H1 (cell line): ENCODE measurements at regions not wholly inside any gene's neighbourhood (a gene's known extent, or its start where the extent isn't known, plus 50 kb on each side); places are given as distances from the start of the nearest gene placed in this dataset.

Experiments
- CTCF ChIA-PET: fragments of 300-600 bp; sonication (Branson Sonifier 250); formaldehyde crosslinking; loops from one replicate; lab custom pipeline; 2021; ENCODE audit not compliant: partially characterized antibody; lab: Charles Lee
- POLR2A ChIA-PET: fragments of 300-600 bp; sonication (Branson Sonifier 250); formaldehyde crosslinking; loops from one replicate; lab custom pipeline; 2021; ENCODE audit warnings: inconsistent platforms; ENCODE audit not compliant: partially characterized antibody; lab: Charles Lee
- DNase-seq, 2 experiments: peaks; one replicate each; pipeline versions ENCODE4 v3.0.0 to v3.0.0-alpha.2; 2010 to 2022; ENCODE audit warnings: low spot score in 2 of 2, low read depth in 1 of 2, mixed read lengths in 1 of 2
- FAIRE-seq: peaks from 2 replicates; lab custom pipeline; 2011; peaks lifted over from hg19 to GRCh38; lab: Jason Lieb, UNC
- H2AFZ ChIP-seq: 2 replicates; pipeline ENCODE4 v1.8.1; 2012; ENCODE audit warnings: low read length, inconsistent platforms
- H2AK5ac ChIP-seq: 2 replicates; pipeline ENCODE4 v1.6.1; 2013; ENCODE audit warnings: low read depth, low read length
- H2BK120ac ChIP-seq: replicated peaks from 2 replicates; pipeline ENCODE3; 2013; ENCODE audit warnings: low read depth, low read length, inconsistent platforms
- H2BK12ac ChIP-seq: 2 replicates; pipeline ENCODE4 v1.6.1; 2013; ENCODE audit warnings: low read depth, low read length
- H2BK15ac ChIP-seq: 2 replicates; pipeline ENCODE4 v1.6.1; 2013; ENCODE audit warnings: low read length
- H2BK20ac ChIP-seq: 2 replicates; pipeline ENCODE4 v1.6.1; 2013; ENCODE audit warnings: low read length
- H2BK5ac ChIP-seq: 2 replicates; pipeline ENCODE4 v1.6.1; 2013; ENCODE audit warnings: low read depth, low read length
- H3K14ac ChIP-seq: 2 replicates; pipeline ENCODE4 v1.6.1; 2013; ENCODE audit warnings: inconsistent platforms; ENCODE audit not compliant: insufficient read length
- H3K18ac ChIP-seq: 2 replicates; pipeline ENCODE4 v1.6.1; 2013; ENCODE audit warnings: low read length; ENCODE audit errors: extremely low read depth
- H3K23ac ChIP-seq: 2 replicates; pipeline ENCODE4 v1.6.1; 2013; ENCODE audit warnings: inconsistent platforms; ENCODE audit not compliant: insufficient read length
- H3K23me2 ChIP-seq: 2 replicates; pipeline ENCODE4 v1.6.1; 2013; ENCODE audit warnings: low read depth, low read length
- H3K27ac ChIP-seq: 2 replicates; pipeline ENCODE4 v1.6.1; 2011; ENCODE audit warnings: low read depth, low read length, inconsistent platforms
- H3K27me3 ChIP-seq, 4 experiments: replicated peaks in 1 of 4; 1 replicate in 1 of 4; 2 replicates in 3 of 4; pipeline versions ENCODE4 v1.6.1 to v1.8.1; 2011 to 2013; ENCODE audit warnings: low read length in 3 of 4, mild to moderate bottlenecking in 3 of 4, inconsistent platforms in 2 of 4, mixed read lengths in 2 of 4, moderate library complexity in 1 of 4; ENCODE audit not compliant: control insufficient read depth in 3 of 4, insufficient read depth in 3 of 4; ENCODE audit errors: extremely low read depth in 1 of 4
- H3K36me3 ChIP-seq, 4 experiments: 2 replicates each; pipeline versions ENCODE4 v1.6.1 to v1.8.1; 2011 to 2013; ENCODE audit warnings: mild to moderate bottlenecking in 4 of 4, low read length in 3 of 4, moderate library complexity in 2 of 4, control low read depth in 1 of 4, inconsistent platforms in 1 of 4; ENCODE audit not compliant: insufficient read depth in 4 of 4, control insufficient read depth in 2 of 4
- H3K4ac ChIP-seq: replicated peaks from 2 replicates; pipeline ENCODE3; 2013; ENCODE audit warnings: low read length, low read depth, mixed read lengths, inconsistent platforms; ENCODE audit not compliant: insufficient read length
- H3K4me1 ChIP-seq, 4 experiments: replicated peaks in 1 of 4; 1 replicate in 1 of 4; 2 replicates in 3 of 4; pipeline versions ENCODE4 v1.6.1 to v1.8.1; 2011 to 2013; ENCODE audit warnings: low read length in 3 of 4, inconsistent platforms in 2 of 4, mixed read lengths in 1 of 4; ENCODE audit not compliant: insufficient read depth in 4 of 4, control insufficient read depth in 3 of 4
- H3K4me2 ChIP-seq, 2 experiments: 2 replicates each; pipeline versions ENCODE4 v1.6.1 to v1.8.1; 2011 to 2013; ENCODE audit warnings: low read depth in 2 of 2, low read length in 2 of 2, control low read depth in 1 of 2, inconsistent platforms in 1 of 2, mild to moderate bottlenecking in 1 of 2; ENCODE audit not compliant: insufficient read depth in 1 of 2
- H3K4me3 ChIP-seq, 4 experiments: fragments of 200-600, 300-600 bp in 1 of 4; sonication (generic), shearing (Covaris generic), sonication (Bioruptor Twin) in 1 of 4; 2 replicates each; pipeline versions ENCODE4 v1.5.1 to v1.8.1; 2011 to 2016; ENCODE audit warnings: low read length in 4 of 4, low read depth in 3 of 4, control low read depth in 2 of 4, inconsistent platforms in 2 of 4, mild to moderate bottlenecking in 2 of 4, mixed read lengths in 1 of 4, moderate library complexity in 1 of 4; ENCODE audit not compliant: insufficient read depth in 2 of 4; ENCODE audit errors: extremely low read depth in 1 of 4
- H3K56ac ChIP-seq: replicated peaks from 2 replicates; pipeline ENCODE3; 2013; ENCODE audit warnings: low read depth, mild to moderate bottlenecking, mixed read lengths, low read length, inconsistent platforms; ENCODE audit not compliant: insufficient read length
- H3K79me1 ChIP-seq: 2 replicates; pipeline ENCODE4 v1.6.1; 2013; ENCODE audit warnings: low read depth, low read length, control low read depth
- H3K79me2 ChIP-seq, 2 experiments: 2 replicates each; pipeline versions ENCODE4 v1.6.1 to v1.8.1; 2012 to 2013; ENCODE audit warnings: low read length in 2 of 2, mild to moderate bottlenecking in 2 of 2, inconsistent platforms in 1 of 2; ENCODE audit not compliant: insufficient read depth in 2 of 2, control insufficient read depth in 1 of 2
- H3K9ac ChIP-seq, 4 experiments: replicated peaks in 1 of 4; 1 replicate in 1 of 4; 2 replicates in 3 of 4; pipeline versions ENCODE4 v1.6.1 to v1.8.1; 2011 to 2013; ENCODE audit warnings: low read depth in 3 of 4, low read length in 3 of 4, control low read depth in 2 of 4, mild to moderate bottlenecking in 2 of 4, moderate library complexity in 2 of 4, inconsistent platforms in 1 of 4; ENCODE audit errors: extremely low read depth in 1 of 4
- H3K9me3 ChIP-seq, 2 experiments: 2 replicates each; pipeline versions ENCODE4 v1.6.1 to v1.8.1; 2012 to 2013; ENCODE audit warnings: mild to moderate bottlenecking in 2 of 2, moderate library complexity in 2 of 2, control low read depth in 1 of 2, inconsistent platforms in 1 of 2, low read depth in 1 of 2, low read length in 1 of 2, mixed read lengths in 1 of 2; ENCODE audit not compliant: insufficient read depth in 2 of 2
- H4K20me1 ChIP-seq, 2 experiments: replicated peaks in 1 of 2; 2 replicates each; pipeline versions ENCODE3 to v1.8.1; 2011 to 2013; ENCODE audit warnings: inconsistent platforms in 2 of 2, low read length in 2 of 2, mild to moderate bottlenecking in 1 of 2; ENCODE audit not compliant: insufficient read depth in 2 of 2, control insufficient read depth in 1 of 2
- H4K5ac ChIP-seq: 2 replicates; pipeline ENCODE4 v1.6.1; 2013; ENCODE audit warnings: low read length, low read depth, mixed read lengths, inconsistent platforms; ENCODE audit not compliant: insufficient read length
- H4K8ac ChIP-seq: 2 replicates; pipeline ENCODE4 v1.8.0; 2013; ENCODE audit warnings: mild to moderate bottlenecking, moderate library complexity, low read length, inconsistent platforms; ENCODE audit not compliant: insufficient read depth; ENCODE audit errors: extremely low read depth
- H4K91ac ChIP-seq: replicated peaks from 2 replicates; pipeline ENCODE3; 2013; ENCODE audit warnings: low read length, mixed read lengths, inconsistent platforms; ENCODE audit not compliant: insufficient read length
- BCL11A ChIP-seq, 2 experiments: IDR thresholded peaks; one replicate each; pipeline ENCODE4 v1.6.1; 2011; ENCODE audit warnings: low read depth in 2 of 2, low read length in 2 of 2, mild to moderate bottlenecking in 2 of 2
- KDM1A ChIP-seq: fragments of 200-600, 300-600 bp; sonication (generic); IDR thresholded peaks from 2 replicates; pipeline ENCODE4 v1.7.1; 2016; ENCODE audit warnings: mild to moderate bottlenecking, low read length, borderline replicate concordance
- SIN3A ChIP-seq, 2 experiments: IDR thresholded peaks in 1 of 2; conservative IDR thresholded peaks in 1 of 2; 2 replicates each; pipeline ENCODE4 v1.6.1; 2011 to 2012; ENCODE audit warnings: low read length in 2 of 2, improper control_type of control experiment in 1 of 2, low read depth in 1 of 2, mild to moderate bottlenecking in 1 of 2
- TAF1 ChIP-seq: IDR thresholded peaks from 2 replicates; pipeline ENCODE4 v1.6.1; 2011; ENCODE audit warnings: mild to moderate bottlenecking, low read depth, low read length
- WGBS, 2 experiments: shearing (Covaris generic) in 1 of 2; methylation state at CpG; one replicate each; pipeline versions ENCODE4 v1.1.6 to v1.1.7; 2013 to 2015; ENCODE audit warnings: low lambda C conversion rate in 2 of 2, mixed read lengths in 2 of 2, inconsistent platforms in 1 of 2, low coverage in 1 of 2, missing lambda C conversion rate in 1 of 2; ENCODE audit not compliant: insufficient replicate concordance in 2 of 2, insufficient coverage in 1 of 2, insufficient read length in 1 of 2; ENCODE audit errors: extremely low coverage in 1 of 2, missing lambda C conversion rate in 1 of 2; 5-methylcytosine and 5-hydroxymethylcytosine counted together

GRCh38 chr5:117461966-117462365 lies 887.3 kb upstream of the SEMA6A start:
- CTCF ChIA-PET: interaction anchor here (0.6 kb wide), 1 partner anchor 1320 kb away, joined by 3 read pairs; no protein-coding TSS in a partner anchor
- Histone ChIP-seq H2AK5ac (no peak overlapping the region), H2AFZ (no peak overlapping the region), H2BK15ac (no peak overlapping the region), H3K14ac (no peak overlapping the region), H4K91ac (no peak overlapping the region), H4K5ac (no peak overlapping the region), H3K9ac (no peak overlapping the region), H3K27ac (no peak overlapping the region), H3K23ac (no peak overlapping the region), H3K4me2 (no peak overlapping the region), H3K56ac (no peak overlapping the region), H3K27me3 (no peaks in the 10 kb centered on the region), H2BK120ac (no peak overlapping the region), H3K4me3 (no peak overlapping the region), H3K36me3 (no peaks in the 10 kb centered on the region), H4K20me1 (no peaks in the 10 kb centered on the region), H3K79me2 (no peaks in the 10 kb centered on the region), H3K79me1 (no peaks in the 10 kb centered on the region), H3K4me1 (no peaks in the 10 kb centered on the region), H3K18ac (no peak overlapping the region), H2BK12ac (no peak overlapping the region), H4K8ac (no peak overlapping the region), H3K23me2 (no peaks in the 10 kb centered on the region), H3K9me3 (no peaks in the 10 kb centered on the region), H3K4ac (no peak overlapping the region), H2BK20ac (no peak overlapping the region), H2BK5ac (no peak overlapping the region)
- FAIRE-seq: no peak
- whole genome bisulfite sequencing, 2 experiments: 59% methylated on average over 2 of the region's 2 CpGs; no CpG with 5 or more reads in 1 of the 2 experiments
- POLR2A ChIA-PET: no interaction called here
- DNase-seq: no peak
- TF ChIP-seq BCL11A (IDR thresholded peaks at IDR 0.05; ENCODE audit: low read depth in 2 of 2, low read length in 2 of 2): no peak
- TF ChIP-seq TAF1: no peak
- no peak for TF ChIP-seq SIN3A (conservative IDR thresholded peaks at IDR 0.05 in 1 of 2, IDR thresholded peaks at IDR 0.05 in 1 of 2; ENCODE audit: low read depth in 1 of 2, low read length in 2 of 2)
- TF ChIP-seq KDM1A: no peak
